ENCODE measurements at regions not wholly inside any gene's neighbourhood (a gene's known extent, or its start where the extent isn't known, plus 50 kb on each side); places are given as distances from the start of the nearest gene placed in this dataset.
"Not testable (repeated sequence)": the region's sequence is repeated elsewhere in the genome, so short reads cannot be mapped to it uniquely, and the experiment has no call there.

DNA sequence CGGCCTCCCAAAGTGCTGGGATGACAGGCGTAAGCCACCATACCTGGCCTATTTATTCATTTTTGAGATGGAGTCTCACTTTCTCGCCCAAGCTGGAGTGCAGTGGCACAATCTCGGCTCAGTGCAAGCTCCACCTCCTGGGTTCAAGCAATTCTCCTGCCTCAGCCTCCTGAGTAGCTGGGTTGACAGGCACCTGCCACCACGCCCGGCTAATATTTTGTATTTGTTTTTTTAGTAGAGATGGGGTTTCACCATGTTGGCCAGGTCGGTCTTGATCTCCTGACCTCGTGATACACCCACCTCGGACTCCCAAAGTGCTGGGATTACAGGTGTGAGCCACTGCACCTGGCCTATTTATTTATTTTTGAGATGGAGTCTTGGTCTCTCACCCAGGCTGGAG, 141.6 kb upstream of the TPTE start:
- TF ChIP-seq CTCF, POLR2A, POLR2AphosphoS5 (IDR thresholded peaks at IDR 0.05): not testable (repeated sequence)
